ENCODE measurements at regions not wholly inside any gene's neighbourhood (a gene's known extent, or its start where the extent isn't known, plus 50 kb on each side); places are given as distances from the start of the nearest gene placed in this dataset.

DNA sequence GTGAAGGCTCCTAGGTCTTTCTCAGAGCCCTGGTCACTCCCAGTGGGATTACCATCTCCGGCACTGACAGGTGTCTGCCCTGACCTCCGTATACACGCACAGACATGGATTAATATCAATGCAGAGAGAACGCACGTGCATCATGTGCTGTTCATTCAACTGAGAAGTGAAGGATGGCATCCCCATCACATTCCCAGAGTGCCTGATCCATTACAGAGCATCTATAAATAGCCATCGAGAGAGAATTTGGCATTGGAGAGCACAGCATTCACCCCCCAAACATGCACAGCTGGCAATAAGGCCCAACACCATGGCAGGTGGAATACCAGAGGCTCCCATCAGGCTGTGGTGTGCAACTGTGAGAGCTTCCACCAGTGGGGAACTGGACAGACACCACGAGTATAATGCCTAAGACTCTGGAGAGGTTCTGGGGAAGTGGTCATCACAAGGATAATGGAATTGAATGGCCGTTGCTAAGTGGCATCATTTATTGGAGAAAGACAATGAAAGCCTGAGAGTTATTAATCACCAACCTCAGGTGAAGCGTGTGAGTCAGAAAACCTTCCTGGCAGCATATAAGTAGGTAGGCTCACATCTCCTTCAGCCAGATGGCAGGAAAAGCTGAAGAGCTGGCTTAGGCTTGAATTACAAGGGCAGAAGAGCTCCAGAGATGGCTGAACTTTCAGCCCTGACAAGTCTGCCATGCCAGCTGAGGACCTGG is 244.5 kb upstream of the ID2 start:
- no peaks in the 10 kb centered on the region for H3K9me3 ChIP-seq (ENCODE audit: control insufficient read depth, insufficient read depth, low read depth, low read length)
- H3K4me3 ChIP-seq (ENCODE audit: low read depth, low read length): no peak overlapping the region
- H3K27ac ChIP-seq (ENCODE audit: extremely low read depth, low read depth, low read length): no peak overlapping the region
- ChIA-PET POLR2A (no interaction called here), CTCF (no interaction called here)
- no peak for TF ChIP-seq ZNF707 (tag by site-specific recombination; IDR thresholded peaks at IDR 0.05)
- H3K36me3 ChIP-seq (ENCODE audit: control insufficient read depth in 2 of 2, insufficient read depth in 1 of 2, low read length in 2 of 2): no peaks in the 10 kb centered on the region
- H3K4me1 ChIP-seq (ENCODE audit: control insufficient read depth, insufficient read depth, low read length): no peaks in the 10 kb centered on the region

DNA sequence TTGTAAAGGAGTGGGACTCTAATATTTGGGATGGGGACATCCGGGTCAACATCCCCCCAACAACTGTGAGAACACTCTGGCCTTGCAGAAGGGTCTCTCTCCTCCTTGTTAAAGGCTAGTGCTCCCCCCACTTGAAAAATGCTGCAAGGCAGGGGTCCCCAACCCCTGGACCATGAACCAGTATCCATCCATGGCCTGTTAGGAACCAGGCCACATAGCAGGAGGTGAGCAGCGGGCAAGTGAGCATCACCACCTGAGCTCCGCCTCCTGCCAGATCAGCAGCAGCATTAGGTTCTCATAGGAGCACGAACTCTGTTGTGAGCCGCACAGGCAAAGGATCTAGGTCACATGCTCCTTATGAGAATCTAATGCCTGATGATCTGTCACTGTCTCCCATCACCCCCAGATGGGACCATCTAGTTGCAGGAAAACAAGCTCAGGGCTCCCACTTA is 243.9 kb upstream of the ID2 start:
- Histone ChIP-seq H3K27ac (ENCODE audit: extremely low read depth, low read depth, low read length) (no peak overlapping the region), H3K36me3 (ENCODE audit: control insufficient read depth in 2 of 2, insufficient read depth in 1 of 2, low read length in 2 of 2) (no peaks in the 10 kb centered on the region), H3K9me3 (ENCODE audit: control insufficient read depth, insufficient read depth, low read depth, low read length) (no peaks in the 10 kb centered on the region), H3K4me1 (ENCODE audit: control insufficient read depth, insufficient read depth, low read length) (no peaks in the 10 kb centered on the region), H3K4me3 (ENCODE audit: low read depth, low read length) (no peak overlapping the region)
- POLR2A ChIA-PET: no interaction called here
- CTCF ChIA-PET: interaction anchor here (0.7 kb wide), 1 partner anchor 71 kb away, joined by 3 read pairs; no protein-coding TSS in a partner anchor
- TF ChIP-seq ZNF426 (tag by site-specific recombination; IDR thresholded peaks at IDR 0.05) (no peak), ZNF404 (tag by site-specific recombination; IDR thresholded peaks at IDR 0.05) (no peak)

GRCh38 chr2:8438476-8438875 is 243.4 kb upstream of the ID2 start:
- Histone ChIP-seq H3K27ac (ENCODE audit: extremely low read depth, low read depth, low read length) (no peak overlapping the region), H3K36me3 (ENCODE audit: control insufficient read depth in 2 of 2, insufficient read depth in 1 of 2, low read length in 2 of 2) (no peaks in the 10 kb centered on the region), H3K4me1 (ENCODE audit: control insufficient read depth, insufficient read depth, low read length) (no peaks in the 10 kb centered on the region), H3K9me3 (ENCODE audit: control insufficient read depth, insufficient read depth, low read depth, low read length) (no peaks in the 10 kb centered on the region), H3K4me3 (ENCODE audit: low read depth, low read length) (no peak overlapping the region)
- CTCF ChIA-PET: interaction anchor here (0.7 kb wide), 1 partner anchor 70 kb away, joined by 3 read pairs; no protein-coding TSS in a partner anchor
- POLR2A ChIA-PET: no interaction called here
- TF ChIP-seq ZNF571 (tag by site-specific recombination; IDR thresholded peaks at IDR 0.05) (no peak), REST (tag by site-specific recombination; IDR thresholded peaks at IDR 0.05) (no peak)

- CTCF ChIA-PET: no interaction called here
- no peaks in the 10 kb centered on the region for H3K9me3 ChIP-seq (ENCODE audit: control insufficient read depth, insufficient read depth, low read depth, low read length)
- H3K36me3 ChIP-seq (ENCODE audit: control insufficient read depth in 2 of 2, insufficient read depth in 1 of 2, low read length in 2 of 2): no peaks in the 10 kb centered on the region
- no peak overlapping the region for H3K4me3 ChIP-seq (ENCODE audit: low read depth, low read length)
- H3K4me1 ChIP-seq (ENCODE audit: control insufficient read depth, insufficient read depth, low read length): no peaks in the 10 kb centered on the region
- TF ChIP-seq, protein P1, sequence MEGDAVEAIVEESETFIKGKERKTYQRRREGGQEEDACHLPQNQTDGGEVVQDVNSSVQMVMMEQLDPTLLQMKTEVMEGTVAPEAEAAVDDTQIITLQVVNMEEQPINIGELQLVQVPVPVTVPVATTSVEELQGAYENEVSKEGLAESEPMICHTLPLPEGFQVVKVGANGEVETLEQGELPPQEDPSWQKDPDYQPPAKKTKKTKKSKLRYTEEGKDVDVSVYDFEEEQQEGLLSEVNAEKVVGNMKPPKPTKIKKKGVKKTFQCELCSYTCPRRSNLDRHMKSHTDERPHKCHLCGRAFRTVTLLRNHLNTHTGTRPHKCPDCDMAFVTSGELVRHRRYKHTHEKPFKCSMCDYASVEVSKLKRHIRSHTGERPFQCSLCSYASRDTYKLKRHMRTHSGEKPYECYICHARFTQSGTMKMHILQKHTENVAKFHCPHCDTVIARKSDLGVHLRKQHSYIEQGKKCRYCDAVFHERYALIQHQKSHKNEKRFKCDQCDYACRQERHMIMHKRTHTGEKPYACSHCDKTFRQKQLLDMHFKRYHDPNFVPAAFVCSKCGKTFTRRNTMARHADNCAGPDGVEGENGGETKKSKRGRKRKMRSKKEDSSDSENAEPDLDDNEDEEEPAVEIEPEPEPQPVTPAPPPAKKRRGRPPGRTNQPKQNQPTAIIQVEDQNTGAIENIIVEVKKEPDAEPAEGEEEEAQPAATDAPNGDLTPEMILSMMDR (tag by site-specific recombination; IDR thresholded peaks at IDR 0.05): no peak
- TF ChIP-seq ZNF426 (tag by site-specific recombination; IDR thresholded peaks at IDR 0.05) (no peak), GLI2 (tag by site-specific recombination; IDR thresholded peaks at IDR 0.05; ENCODE audit: borderline replicate concordance, low read depth) (no peak), ZNF132 (tag by site-specific recombination; IDR thresholded peaks at IDR 0.05; ENCODE audit: borderline replicate concordance) (no peak)
- POLR2A ChIA-PET: no interaction called here
- no peak overlapping the region for H3K27ac ChIP-seq (ENCODE audit: extremely low read depth, low read depth, low read length)
Measured at GRCh38 chr2:8438996-8439395, 242.9 kb upstream of the ID2 start.
